GM06990 (cell line): ENCODE measurements at regions not wholly inside any gene's neighbourhood (a gene's known extent, or its start where the extent isn't known, plus 50 kb on each side); places are given as distances from the start of the nearest gene placed in this dataset.

Experiments used
- DNase-seq: peaks from one replicate; pipeline ENCODE4 v3.0.0-alpha.2; 2011; ENCODE audit not compliant: insufficient read length; ENCODE audit errors: extremely low read depth
- H3K27me3 ChIP-seq: replicated peaks from 2 replicates; pipeline ENCODE4 v1.6.0; 2011; ENCODE audit warnings: low read length; ENCODE audit not compliant: control insufficient read depth, insufficient read depth
- H3K36me3 ChIP-seq: 2 replicates; pipeline ENCODE4 v1.5.1; 2011; ENCODE audit warnings: low read length; ENCODE audit not compliant: control insufficient read depth, insufficient read depth
- H3K4me3 ChIP-seq: replicated peaks from 2 replicates; pipeline ENCODE4 v1.5.1; 2011; ENCODE audit warnings: low read depth, mild to moderate bottlenecking, control low read depth, low read length
- TF ChIP-seq, protein P1 (sequence below): IDR thresholded peaks from 2 replicates; pipeline ENCODE4 v1.5.1; 2011; ENCODE audit warnings: low read length, control low read depth, mild to moderate bottlenecking, inconsistent platforms; ENCODE audit not compliant: insufficient read depth, poor library complexity, severe bottlenecking

DNA sequence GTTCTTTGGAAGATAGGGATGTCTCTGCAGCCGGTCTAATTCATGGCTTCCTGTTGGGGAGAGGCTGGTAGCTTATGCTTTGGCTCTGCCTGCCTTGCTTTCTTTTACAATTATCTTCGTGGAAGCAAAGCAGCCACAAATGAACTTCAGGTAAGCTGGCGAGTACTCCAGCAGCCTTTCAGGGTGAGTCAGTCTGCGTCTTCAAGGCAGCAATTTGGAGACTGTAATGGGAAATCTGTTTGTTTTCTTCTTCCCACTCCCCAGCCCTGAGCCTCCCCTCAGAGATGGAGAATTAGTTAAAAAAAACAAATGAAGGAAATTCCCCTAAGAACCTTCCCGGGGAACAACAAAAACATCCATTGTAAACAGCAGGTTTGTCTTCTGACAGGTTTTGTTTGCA lies 100.1 kb downstream of the PSAT1 start:
- Histone ChIP-seq H3K36me3 (no peaks in the 10 kb centered on the region), H3K27me3 (no peaks in the 10 kb centered on the region), H3K4me3 (no peak overlapping the region)
- TF ChIP-seq, protein P1, sequence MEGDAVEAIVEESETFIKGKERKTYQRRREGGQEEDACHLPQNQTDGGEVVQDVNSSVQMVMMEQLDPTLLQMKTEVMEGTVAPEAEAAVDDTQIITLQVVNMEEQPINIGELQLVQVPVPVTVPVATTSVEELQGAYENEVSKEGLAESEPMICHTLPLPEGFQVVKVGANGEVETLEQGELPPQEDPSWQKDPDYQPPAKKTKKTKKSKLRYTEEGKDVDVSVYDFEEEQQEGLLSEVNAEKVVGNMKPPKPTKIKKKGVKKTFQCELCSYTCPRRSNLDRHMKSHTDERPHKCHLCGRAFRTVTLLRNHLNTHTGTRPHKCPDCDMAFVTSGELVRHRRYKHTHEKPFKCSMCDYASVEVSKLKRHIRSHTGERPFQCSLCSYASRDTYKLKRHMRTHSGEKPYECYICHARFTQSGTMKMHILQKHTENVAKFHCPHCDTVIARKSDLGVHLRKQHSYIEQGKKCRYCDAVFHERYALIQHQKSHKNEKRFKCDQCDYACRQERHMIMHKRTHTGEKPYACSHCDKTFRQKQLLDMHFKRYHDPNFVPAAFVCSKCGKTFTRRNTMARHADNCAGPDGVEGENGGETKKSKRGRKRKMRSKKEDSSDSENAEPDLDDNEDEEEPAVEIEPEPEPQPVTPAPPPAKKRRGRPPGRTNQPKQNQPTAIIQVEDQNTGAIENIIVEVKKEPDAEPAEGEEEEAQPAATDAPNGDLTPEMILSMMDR: no peak
- no peak for DNase-seq

DNA sequence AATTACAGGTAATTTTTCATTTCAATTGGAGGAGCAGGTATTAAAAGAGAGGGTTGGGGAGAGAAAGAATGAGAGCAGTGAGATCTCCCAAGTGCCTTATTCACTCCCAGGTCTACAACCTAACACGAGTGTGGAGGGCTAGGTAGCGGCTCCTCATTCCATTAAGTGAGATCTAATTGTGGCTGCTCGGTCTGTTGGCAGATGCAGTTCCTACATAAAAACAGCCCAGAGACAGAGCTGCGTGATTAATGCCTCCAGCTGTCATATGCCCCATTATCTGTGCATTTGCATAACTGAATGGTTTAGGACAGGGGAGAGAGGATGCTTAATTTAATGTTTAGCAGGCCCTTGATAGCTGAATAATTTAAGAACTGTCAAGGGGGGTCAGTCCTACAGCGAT lies 100.5 kb downstream of the PSAT1 start:
- H3K4me3 ChIP-seq: no peak overlapping the region
- DNase-seq: no peak
- TF ChIP-seq, protein P1: no peak
- no peaks in the 10 kb centered on the region for H3K36me3 ChIP-seq
- H3K27me3 ChIP-seq: no peaks in the 10 kb centered on the region

- Histone ChIP-seq H3K27me3 (no peaks in the 10 kb centered on the region), H3K4me3 (no peak overlapping the region), H3K36me3 (no peaks in the 10 kb centered on the region)
- TF ChIP-seq, protein P1: no peak
- no peak for DNase-seq
These were observed 102.2 kb downstream of the PSAT1 start for GRCh38 chr9:78399153-78399552.

DNA sequence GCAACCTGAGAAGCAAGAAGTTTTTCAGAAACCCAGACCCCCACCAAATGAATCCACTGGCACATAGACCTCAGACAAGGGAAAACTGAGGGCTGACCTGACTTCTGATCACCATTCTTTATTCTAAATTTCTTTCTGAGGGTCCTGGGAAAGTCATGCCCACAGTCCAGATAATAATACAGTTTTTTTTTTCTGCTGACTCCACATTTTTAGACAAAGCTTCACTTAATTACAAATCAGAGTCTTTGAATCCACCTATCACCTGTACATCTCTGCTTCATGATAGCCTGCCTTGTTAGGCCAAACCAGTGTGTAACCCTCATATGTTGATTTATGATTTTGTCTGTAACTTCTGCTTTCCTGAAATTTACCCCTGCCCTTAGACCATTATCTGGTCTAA lies 103.6 kb downstream of the PSAT1 start:
- Histone ChIP-seq H3K36me3 (no peaks in the 10 kb centered on the region), H3K27me3 (no peaks in the 10 kb centered on the region), H3K4me3 (no peak overlapping the region)
- no peak for DNase-seq
- TF ChIP-seq, protein P1: no peak

DNA sequence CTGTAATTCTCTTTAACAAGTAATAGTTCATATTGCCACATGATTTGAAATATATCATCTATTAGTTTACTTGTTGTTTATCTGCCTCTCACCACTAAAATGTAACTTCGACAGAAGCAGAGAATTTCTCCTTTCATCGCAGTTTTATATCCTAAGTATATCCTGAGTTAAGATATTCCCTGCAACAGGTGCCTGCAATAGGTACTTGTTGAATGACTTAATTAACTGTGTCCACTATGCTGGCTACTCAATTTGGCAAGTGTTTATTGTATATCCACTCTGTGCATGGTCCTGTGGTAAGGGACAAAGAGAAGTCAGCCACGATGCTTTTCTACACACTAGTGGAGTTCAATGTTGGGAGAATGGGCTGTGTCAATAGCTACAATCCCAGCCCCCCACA lies 108.5 kb downstream of the PSAT1 start:
- no peaks in the 10 kb centered on the region for H3K36me3 ChIP-seq
- TF ChIP-seq, protein P1: no peak
- no peak overlapping the region for H3K4me3 ChIP-seq
- no peak for DNase-seq
- no peaks in the 10 kb centered on the region for H3K27me3 ChIP-seq

DNA sequence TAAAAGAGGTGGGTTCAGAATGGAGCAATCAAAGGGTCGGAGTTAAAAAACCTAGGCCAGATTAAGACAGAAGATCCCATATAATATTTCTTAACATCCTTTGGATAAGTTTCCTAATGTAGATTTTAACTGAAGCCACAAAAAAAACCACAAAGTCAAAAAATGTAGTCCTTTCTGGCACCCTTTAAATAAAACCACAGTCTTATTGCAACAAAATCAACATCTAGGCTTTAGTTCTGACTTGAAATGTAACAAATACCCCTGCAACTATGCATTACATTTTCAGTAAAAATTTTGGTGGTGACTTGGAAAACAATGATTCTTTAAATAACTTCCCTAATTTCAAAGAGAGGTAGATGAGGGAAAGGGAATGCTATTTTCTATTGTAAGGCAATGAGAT lies 109.2 kb downstream of the PSAT1 start:
- TF ChIP-seq, protein P1: no peak
- Histone ChIP-seq H3K4me3 (no peak overlapping the region), H3K36me3 (no peaks in the 10 kb centered on the region), H3K27me3 (no peaks in the 10 kb centered on the region)
- DNase-seq: no peak
